Activated naive CD8-positive, alpha-beta T cell treated with anti-CD3 and anti-CD28 coated beads, Interleukin-2, amount 10 ng/mL, durations not matched to agents 7 days and 5 days (primary cell): ENCODE measurements at regions not wholly inside any gene's neighbourhood (a gene's known extent, or its start where the extent isn't known, plus 50 kb on each side); places are given as distances from the start of the nearest gene placed in this dataset.

Source experiments
- ATAC-seq: fragments of 150-1000 bp; cut with Tn5 transposase; one replicate; pipeline ENCODE4 v1.10.0; 2021; ENCODE audit warnings: low read depth, moderate library complexity
- POLR2A ChIA-PET: fragments of 350-600 bp; sonication (Branson Sonifier 250); formaldehyde crosslinking; loops from one replicate; lab custom pipeline; 2021; ENCODE audit warnings: antibody characterized with exemption; lab: Charles Lee
- DNase-seq: peaks from one replicate; pipeline ENCODE4 v3.0.0; 2021
- H3K27ac Mint-ChIP-seq: one replicate; pipeline ENCODE4 v1.8.0; 2022; ENCODE audit warnings: mild to moderate bottlenecking, mixed read lengths
- H3K27me3 Mint-ChIP-seq: one replicate; pipeline ENCODE4 v1.8.0; 2022; ENCODE audit warnings: mild to moderate bottlenecking, moderate library complexity, mixed read lengths
- H3K36me3 Mint-ChIP-seq: one replicate; pipeline ENCODE4 v1.8.0; 2021; ENCODE audit warnings: mild to moderate bottlenecking, mixed read lengths
- H3K4me1 Mint-ChIP-seq: one replicate; pipeline ENCODE4 v1.8.0; 2021; ENCODE audit warnings: mixed read lengths
- H3K4me3 Mint-ChIP-seq: one replicate; pipeline ENCODE4 v1.8.0; 2022; ENCODE audit warnings: mild to moderate bottlenecking, moderate library complexity, mixed read lengths
- H3K9me3 Mint-ChIP-seq: one replicate; pipeline ENCODE4 v1.8.0; 2021; ENCODE audit warnings: mixed read lengths

GRCh38 chr9:73824671-73825070 is 672.5 kb upstream of the RORB start:
- Mint-ChIP-seq H3K9me3 (peaks cover 1% of the 10 kb centered on the region), H3K36me3 (no peaks in the 10 kb centered on the region), H3K4me1 (no peaks in the 10 kb centered on the region), H3K4me3 (no peak overlapping the region), H3K27me3 (no peaks in the 10 kb centered on the region), H3K27ac (no peak overlapping the region)
- POLR2A ChIA-PET = no interaction called here
- no peak for ATAC-seq
- no peak for DNase-seq

GRCh38 chr9:73838871-73839270 is 658.3 kb upstream of the RORB start:
- Mint-ChIP-seq H3K9me3 (no peaks in the 10 kb centered on the region), H3K4me1 (no peaks in the 10 kb centered on the region), H3K27me3 (no peaks in the 10 kb centered on the region), H3K27ac (no peak overlapping the region), H3K4me3 (no peak overlapping the region), H3K36me3 (no peaks in the 10 kb centered on the region)
- DNase-seq = no peak
- POLR2A ChIA-PET = no interaction called here
- no peak for ATAC-seq

GRCh38 chr9:73839471-73839870 is 657.7 kb upstream of the RORB start:
- DNase-seq = no peak
- no peak for ATAC-seq
- no peaks in the 10 kb centered on the region for H3K27me3 Mint-ChIP-seq
- no peaks in the 10 kb centered on the region for H3K4me1 Mint-ChIP-seq
- no peaks in the 10 kb centered on the region for H3K9me3 Mint-ChIP-seq
- H3K4me3 Mint-ChIP-seq = no peak overlapping the region
- POLR2A ChIA-PET = no interaction called here
- H3K27ac Mint-ChIP-seq = no peak overlapping the region
- H3K36me3 Mint-ChIP-seq = no peaks in the 10 kb centered on the region

GRCh38 chr9:73841018-73841417 is 656.1 kb upstream of the RORB start:
- H3K36me3 Mint-ChIP-seq = no peaks in the 10 kb centered on the region
- no peak overlapping the region for H3K4me3 Mint-ChIP-seq
- no peaks in the 10 kb centered on the region for H3K4me1 Mint-ChIP-seq
- DNase-seq = no peak
- no peaks in the 10 kb centered on the region for H3K27me3 Mint-ChIP-seq
- H3K27ac Mint-ChIP-seq = no peak overlapping the region
- no peaks in the 10 kb centered on the region for H3K9me3 Mint-ChIP-seq
- POLR2A ChIA-PET = no interaction called here
- no peak for ATAC-seq

GRCh38 chr9:73844135-73844534 is 653.0 kb upstream of the RORB start:
- ATAC-seq (no peak), DNase-seq (no peak)
- no peaks in the 10 kb centered on the region for H3K9me3 Mint-ChIP-seq
- POLR2A ChIA-PET = no interaction called here
- H3K27me3 Mint-ChIP-seq = no peaks in the 10 kb centered on the region
- no peak overlapping the region for H3K4me3 Mint-ChIP-seq
- H3K4me1 Mint-ChIP-seq = no peaks in the 10 kb centered on the region
- no peaks in the 10 kb centered on the region for H3K36me3 Mint-ChIP-seq
- H3K27ac Mint-ChIP-seq = no peak overlapping the region

GRCh38 chr9:73845539-73845938 is 651.6 kb upstream of the RORB start:
- POLR2A ChIA-PET = no interaction called here
- no peaks in the 10 kb centered on the region for H3K36me3 Mint-ChIP-seq
- H3K9me3 Mint-ChIP-seq = peaks cover under 1% of the 10 kb centered on the region
- H3K27me3 Mint-ChIP-seq = no peaks in the 10 kb centered on the region
- H3K27ac Mint-ChIP-seq = no peak overlapping the region
- ATAC-seq (no peak), DNase-seq (no peak)
- H3K4me3 Mint-ChIP-seq = no peak overlapping the region
- no peaks in the 10 kb centered on the region for H3K4me1 Mint-ChIP-seq

- no peaks in the 10 kb centered on the region for H3K27me3 Mint-ChIP-seq
- DNase-seq = no peak
- H3K4me1 Mint-ChIP-seq = no peaks in the 10 kb centered on the region
- ATAC-seq = no peak
- POLR2A ChIA-PET = no interaction called here
- H3K36me3 Mint-ChIP-seq = no peaks in the 10 kb centered on the region
- peaks cover 2% of the 10 kb centered on the region for H3K9me3 Mint-ChIP-seq
- H3K4me3 Mint-ChIP-seq = no peak overlapping the region
- no peak overlapping the region for H3K27ac Mint-ChIP-seq
Observed at GRCh38 chr9:73845954-73846690, 651.0 kb upstream of the RORB start.

GRCh38 chr9:73847536-73847935 is 649.6 kb upstream of the RORB start:
- Mint-ChIP-seq H3K9me3 (peaks cover 2% of the 10 kb centered on the region), H3K27ac (no peak overlapping the region), H3K27me3 (no peaks in the 10 kb centered on the region), H3K4me1 (no peaks in the 10 kb centered on the region), H3K36me3 (no peaks in the 10 kb centered on the region), H3K4me3 (no peak overlapping the region)
- DNase-seq (no peak), ATAC-seq (no peak)
- POLR2A ChIA-PET = no interaction called here

GRCh38 chr9:73853549-73853948 is 643.6 kb upstream of the RORB start:
- H3K27me3 Mint-ChIP-seq = no peaks in the 10 kb centered on the region
- peaks cover 2% of the 10 kb centered on the region for H3K9me3 Mint-ChIP-seq
- POLR2A ChIA-PET = no interaction called here
- no peak overlapping the region for H3K4me3 Mint-ChIP-seq
- no peak overlapping the region for H3K27ac Mint-ChIP-seq
- no peaks in the 10 kb centered on the region for H3K36me3 Mint-ChIP-seq
- no peak for DNase-seq
- H3K4me1 Mint-ChIP-seq = no peaks in the 10 kb centered on the region
- ATAC-seq = no peak

- Mint-ChIP-seq H3K36me3 (no peaks in the 10 kb centered on the region), H3K27ac (no peak overlapping the region), H3K4me1 (no peaks in the 10 kb centered on the region), H3K27me3 (no peaks in the 10 kb centered on the region), H3K9me3 (peaks cover 2% of the 10 kb centered on the region), H3K4me3 (no peak overlapping the region)
- no peak for ATAC-seq
- POLR2A ChIA-PET = no interaction called here
- DNase-seq = no peak
Observed at GRCh38 chr9:73855206-73855605, 641.9 kb upstream of the RORB start.

- Mint-ChIP-seq H3K9me3 (peaks cover 2% of the 10 kb centered on the region), H3K27ac (no peak overlapping the region), H3K4me3 (no peak overlapping the region), H3K4me1 (no peaks in the 10 kb centered on the region), H3K36me3 (no peaks in the 10 kb centered on the region), H3K27me3 (no peaks in the 10 kb centered on the region)
- ATAC-seq (no peak), DNase-seq (no peak)
- POLR2A ChIA-PET = no interaction called here
Observed at GRCh38 chr9:73863924-73864323, 633.2 kb upstream of the RORB start.

- no peak for ATAC-seq
- H3K27ac Mint-ChIP-seq = no peak overlapping the region
Observed at GRCh38 chr9:73866451-73866850, 630.7 kb upstream of the RORB start.

GRCh38 chr9:73869264-73869663 is 627.9 kb upstream of the RORB start:
- Mint-ChIP-seq H3K27ac (no peak overlapping the region), H3K4me1 (no peaks in the 10 kb centered on the region), H3K36me3 (no peaks in the 10 kb centered on the region), H3K9me3 (no peaks in the 10 kb centered on the region), H3K27me3 (no peaks in the 10 kb centered on the region), H3K4me3 (no peak overlapping the region)
- POLR2A ChIA-PET = no interaction called here
- ATAC-seq (peak; percentile 72), DNase-seq (no peak)

More at GRCh38 chr9:73866451-73866850, 630.7 kb upstream of the RORB start:
- Mint-ChIP-seq H3K27me3 (no peaks in the 10 kb centered on the region), H3K4me1 (no peaks in the 10 kb centered on the region), H3K36me3 (no peaks in the 10 kb centered on the region), H3K9me3 (peaks cover 1% of the 10 kb centered on the region), H3K4me3 (no peak overlapping the region)
- DNase-seq = no peak
- POLR2A ChIA-PET = no interaction called here

GRCh38 chr9:73871636-73872035 is 625.5 kb upstream of the RORB start:
- no peaks in the 10 kb centered on the region for H3K36me3 Mint-ChIP-seq
- H3K4me1 Mint-ChIP-seq = no peaks in the 10 kb centered on the region
- H3K27me3 Mint-ChIP-seq = no peaks in the 10 kb centered on the region
- no peak for DNase-seq
- no peak for ATAC-seq
- H3K27ac Mint-ChIP-seq = no peak overlapping the region
- H3K9me3 Mint-ChIP-seq = no peaks in the 10 kb centered on the region
- no peak overlapping the region for H3K4me3 Mint-ChIP-seq
- POLR2A ChIA-PET = no interaction called here
